ENCODE measurements at regions not wholly inside any gene's neighbourhood (a gene's known extent, or its start where the extent isn't known, plus 50 kb on each side); places are given as distances from the start of the nearest gene placed in this dataset.
"Not testable (repeated sequence)": the region's sequence is repeated elsewhere in the genome, so short reads cannot be mapped to it uniquely, and the experiment has no call there.

DNA sequence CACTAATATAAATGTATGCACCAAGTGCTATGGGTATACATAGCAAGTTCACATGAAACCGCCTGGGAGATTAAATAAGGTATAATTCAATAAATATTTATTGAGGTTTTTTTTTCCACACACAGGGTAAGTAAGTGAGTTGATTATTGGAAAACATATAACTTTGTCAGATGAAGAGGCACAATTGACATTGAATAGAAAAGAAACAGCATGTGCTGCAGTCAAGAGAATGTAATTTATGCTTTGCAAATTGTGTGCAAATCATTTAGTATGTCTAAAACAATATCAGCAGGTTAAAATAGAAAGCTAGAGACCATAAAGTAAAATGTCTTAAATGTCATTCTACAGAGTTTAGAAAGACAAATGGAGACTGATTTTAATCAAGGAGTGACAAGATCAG, 560.0 kb downstream of the AMY1C start:
- Mint-ChIP-seq H3K4me1 (no peaks in the 10 kb centered on the region), H3K4me3 (no peak overlapping the region), H3K27me3 (ENCODE audit: low read depth in 3 of 3) (peaks cover 0 to 2% (median 1%) of the 10 kb centered on the region in 3 donors), H3K27ac (no peak overlapping the region), H3K9me3 (peaks cover 22 to 44% (median 31%) of the 10 kb centered on the region in 6 donors), H3K36me3 (no peaks in the 10 kb centered on the region)
- no peak for DNase-seq

DNA sequence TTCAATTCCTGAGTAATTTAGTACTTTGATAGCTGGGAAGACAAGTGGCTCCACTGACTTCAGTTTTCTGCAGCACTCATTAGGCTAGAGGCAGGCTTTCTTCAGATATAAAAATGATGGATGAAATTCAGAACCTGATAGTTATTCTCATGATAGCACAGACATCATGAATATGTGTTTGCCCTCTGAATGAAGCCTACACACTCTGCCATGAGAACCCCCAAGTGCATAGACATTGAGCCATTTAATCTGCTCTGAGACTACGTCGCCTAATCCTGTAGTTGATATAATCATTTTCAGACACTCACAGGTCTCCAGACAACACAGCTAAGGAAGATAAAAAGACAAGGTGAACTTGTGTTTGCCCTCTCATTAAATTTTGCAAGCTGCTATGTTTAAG, 566.1 kb downstream of the AMY1C start:
- no peak for DNase-seq
- no peaks in the 10 kb centered on the region for H3K4me1 Mint-ChIP-seq
- peaks cover 6 to 45% (median 29%) of the 10 kb centered on the region in 6 donors for H3K9me3 Mint-ChIP-seq

DNA sequence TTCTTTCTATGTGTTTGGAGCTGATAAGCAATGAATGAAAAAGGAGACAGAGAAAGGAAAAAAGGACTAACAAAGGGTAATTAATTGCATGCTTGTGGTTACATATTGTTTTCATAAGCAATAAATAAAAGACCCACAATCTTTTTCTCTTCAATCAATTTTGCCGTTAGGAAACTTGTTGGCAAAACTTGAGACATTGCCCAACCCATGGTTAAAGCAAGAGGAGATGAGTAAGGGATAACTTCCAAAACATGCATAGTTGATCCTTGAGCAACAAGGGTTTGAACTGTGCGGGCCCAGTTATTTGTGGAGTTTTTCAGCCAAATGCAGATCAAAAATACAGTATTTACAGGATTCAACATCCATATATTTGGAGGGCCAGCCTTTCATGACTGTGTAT, 572.4 kb downstream of the AMY1C start:
- no peak overlapping the region for H3K27ac Mint-ChIP-seq
- no peak overlapping the region for H3K4me3 Mint-ChIP-seq
- H3K4me1 Mint-ChIP-seq: no peaks in the 10 kb centered on the region
- H3K27me3 Mint-ChIP-seq (ENCODE audit: low read depth in 3 of 3): peaks cover 0 to 2% (median 0%) of the 10 kb centered on the region in 3 donors
- no peak for DNase-seq
- H3K36me3 Mint-ChIP-seq: no peaks in the 10 kb centered on the region
- peaks cover 0 to 49% (median 31%) of the 10 kb centered on the region in 6 donors for H3K9me3 Mint-ChIP-seq

More for the DNA sequence above, 566.1 kb downstream of the AMY1C start:
- H3K27me3 Mint-ChIP-seq (ENCODE audit: low read depth in 3 of 3): peaks cover 0 to 2% (median 1%) of the 10 kb centered on the region in 3 donors
- no peak overlapping the region for H3K4me3 Mint-ChIP-seq
- H3K27ac Mint-ChIP-seq: no peak overlapping the region
- no peaks in the 10 kb centered on the region for H3K36me3 Mint-ChIP-seq

DNA sequence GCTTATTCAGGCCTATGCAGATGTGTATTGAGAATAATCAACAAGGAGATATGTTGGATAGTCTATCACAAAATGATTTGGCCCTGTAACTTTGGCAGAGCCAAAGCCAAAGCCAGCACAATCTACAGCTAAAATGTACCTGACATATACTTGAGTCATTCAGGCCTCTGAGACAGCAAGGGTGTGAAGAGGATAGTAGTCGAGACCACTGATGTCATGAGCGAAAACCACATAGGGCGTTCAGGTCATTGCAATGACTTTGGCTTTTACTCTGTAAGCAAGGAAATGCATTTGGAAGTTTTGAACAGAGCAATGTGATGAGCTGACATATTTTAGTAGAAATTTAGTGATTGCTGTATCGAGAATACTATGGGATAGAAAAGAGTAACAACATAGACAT, 579.6 kb downstream of the AMY1C start:
- H3K4me1 Mint-ChIP-seq: no peaks in the 10 kb centered on the region
- H3K27ac Mint-ChIP-seq: no peak overlapping the region
- no peaks in the 10 kb centered on the region for H3K36me3 Mint-ChIP-seq
- no peak for DNase-seq
- no peak overlapping the region for H3K4me3 Mint-ChIP-seq
- H3K27me3 Mint-ChIP-seq (ENCODE audit: low read depth in 3 of 3): no peaks in the 10 kb centered on the region
- H3K9me3 Mint-ChIP-seq: peaks cover 11 to 52% (median 31%) of the 10 kb centered on the region in 6 donors

DNA sequence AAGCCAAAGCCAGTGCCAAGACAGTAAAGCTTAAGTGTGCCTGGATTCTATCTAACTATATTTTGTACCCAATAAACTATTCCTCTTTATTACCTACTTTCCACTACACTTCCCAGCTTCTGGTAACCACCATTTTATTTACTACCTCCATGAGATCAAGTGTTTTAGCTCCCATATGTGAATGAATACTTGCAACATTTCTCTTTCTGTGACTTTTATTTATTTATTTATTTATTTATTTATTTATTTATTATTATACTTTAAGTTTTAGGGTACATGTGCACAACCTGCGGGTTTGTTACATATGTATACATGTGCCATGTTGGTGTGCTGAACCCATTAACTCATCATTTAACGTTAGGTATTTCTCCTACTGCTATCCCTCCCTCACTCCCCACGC, 582.1 kb downstream of the AMY1C start:
- H3K36me3 Mint-ChIP-seq: no peaks in the 10 kb centered on the region
- H3K4me3 Mint-ChIP-seq: no peak overlapping the region
- no peak for DNase-seq
- H3K4me1 Mint-ChIP-seq: no peaks in the 10 kb centered on the region
- H3K27ac Mint-ChIP-seq: no peak overlapping the region
- peaks cover 15 to 62% (median 43%) of the 10 kb centered on the region in 6 donors for H3K9me3 Mint-ChIP-seq
- no peaks in the 10 kb centered on the region for H3K27me3 Mint-ChIP-seq (ENCODE audit: low read depth in 3 of 3)

DNA sequence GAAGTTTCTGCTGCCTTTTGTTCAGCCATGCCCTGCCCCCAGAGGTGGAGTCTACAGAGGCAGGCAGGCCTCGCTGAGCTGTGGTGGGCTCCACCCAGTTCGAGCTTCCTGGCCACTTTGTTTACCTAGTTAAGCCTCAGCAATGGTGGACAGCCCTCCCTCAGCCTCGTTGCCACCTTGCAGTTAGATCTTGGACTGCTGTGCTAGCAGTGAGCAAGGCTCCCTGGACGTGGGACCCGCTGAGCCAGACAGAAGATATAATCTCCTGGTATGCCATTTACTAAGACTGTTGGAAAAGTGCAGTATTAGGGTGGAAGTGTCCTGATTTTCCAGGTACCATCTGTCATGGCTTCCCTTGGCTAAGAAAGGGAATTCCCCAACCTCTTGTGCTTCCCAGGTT, 588.2 kb downstream of the AMY1C start:
- H3K27me3 Mint-ChIP-seq (ENCODE audit: low read depth in 3 of 3); H3K36me3 Mint-ChIP-seq; DNase-seq; H3K4me3 Mint-ChIP-seq; H3K4me1 Mint-ChIP-seq; H3K27ac Mint-ChIP-seq: not testable (repeated sequence)
- H3K9me3 Mint-ChIP-seq: peaks cover 17 to 74% (median 50%) of the 10 kb centered on the region in 6 donors

DNA sequence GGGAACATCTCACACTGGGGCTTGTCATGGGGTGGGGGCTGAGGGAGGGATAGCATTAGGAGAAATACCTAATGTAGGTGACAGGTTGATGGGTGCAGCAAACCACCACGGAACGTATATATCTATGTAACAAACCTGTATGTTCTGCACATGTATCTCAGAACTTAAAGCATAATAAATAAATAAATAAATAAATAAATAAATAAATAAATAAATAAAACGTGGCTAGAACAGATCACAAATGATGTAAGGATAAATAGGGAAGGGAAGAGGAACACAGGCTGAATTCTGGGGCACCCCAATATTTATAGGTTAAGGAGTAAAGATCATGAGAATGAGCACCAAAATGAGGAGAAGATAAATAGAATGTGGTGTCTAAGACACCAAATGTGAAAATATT, 592.2 kb downstream of the AMY1C start:
- Mint-ChIP-seq H3K27ac (no peak overlapping the region), H3K4me1 (no peaks in the 10 kb centered on the region), H3K27me3 (ENCODE audit: low read depth in 3 of 3) (peaks cover 0 to 2% (median 1%) of the 10 kb centered on the region in 3 donors), H3K36me3 (no peaks in the 10 kb centered on the region), H3K4me3 (no peak overlapping the region), H3K9me3 (peaks cover 12 to 57% (median 30%) of the 10 kb centered on the region in 6 donors)
- no peak for DNase-seq

DNA sequence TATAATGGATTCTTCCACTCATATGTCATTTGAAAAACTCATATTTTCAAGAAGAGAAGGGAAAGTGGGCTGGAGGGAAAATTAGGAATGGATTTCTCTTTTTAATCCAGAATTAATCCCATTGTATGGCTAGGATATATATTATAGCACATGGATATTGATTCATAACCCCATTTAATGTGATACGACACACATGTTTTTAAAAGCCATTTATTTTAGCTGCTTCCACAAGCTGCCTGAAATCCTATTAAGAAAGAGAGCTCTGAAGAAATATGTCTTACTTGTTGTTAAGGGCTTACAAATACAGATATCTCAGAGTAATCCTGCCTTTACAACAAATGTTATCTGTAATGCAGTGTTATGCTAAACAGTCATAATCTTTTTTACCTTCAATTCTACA, 598.6 kb downstream of the AMY1C start:
- Mint-ChIP-seq H3K27ac (no peak overlapping the region), H3K4me3 (no peak overlapping the region), H3K27me3 (ENCODE audit: low read depth in 3 of 3) (no peaks in the 10 kb centered on the region), H3K9me3 (peaks cover 2 to 39% (median 22%) of the 10 kb centered on the region in 6 donors), H3K4me1 (no peaks in the 10 kb centered on the region), H3K36me3 (peaks cover 0 to 3% (median 0%) of the 10 kb centered on the region in 3 donors)
- DNase-seq: no peak

DNA sequence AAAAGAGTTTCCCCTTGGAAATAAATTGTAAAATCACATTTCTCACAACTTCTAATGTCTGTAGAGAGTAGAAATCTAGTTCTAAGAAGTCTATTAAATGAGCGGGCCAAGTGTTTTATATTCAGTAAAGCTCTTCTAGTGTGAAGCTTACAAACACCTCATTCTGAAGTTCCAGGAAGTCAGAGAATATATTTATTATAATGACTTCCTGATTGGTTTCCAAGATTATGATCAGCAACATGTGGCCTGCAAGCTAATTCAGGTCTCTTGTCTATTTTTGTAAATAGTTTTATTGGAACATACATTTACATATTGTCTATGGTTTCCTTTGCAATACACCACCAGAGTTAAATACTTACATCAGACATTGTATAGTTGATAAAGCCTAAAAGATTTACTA, 603.9 kb downstream of the AMY1C start:
- no peaks in the 10 kb centered on the region for H3K27me3 Mint-ChIP-seq (ENCODE audit: low read depth in 3 of 3)
- peaks cover 0 to 3% (median 0%) of the 10 kb centered on the region in 3 donors for H3K36me3 Mint-ChIP-seq
- no peak overlapping the region for H3K4me3 Mint-ChIP-seq
- no peaks in the 10 kb centered on the region for H3K4me1 Mint-ChIP-seq
- no peak overlapping the region for H3K27ac Mint-ChIP-seq
- peaks cover 5 to 27% (median 15%) of the 10 kb centered on the region in 6 donors for H3K9me3 Mint-ChIP-seq
- DNase-seq: no peak

DNA sequence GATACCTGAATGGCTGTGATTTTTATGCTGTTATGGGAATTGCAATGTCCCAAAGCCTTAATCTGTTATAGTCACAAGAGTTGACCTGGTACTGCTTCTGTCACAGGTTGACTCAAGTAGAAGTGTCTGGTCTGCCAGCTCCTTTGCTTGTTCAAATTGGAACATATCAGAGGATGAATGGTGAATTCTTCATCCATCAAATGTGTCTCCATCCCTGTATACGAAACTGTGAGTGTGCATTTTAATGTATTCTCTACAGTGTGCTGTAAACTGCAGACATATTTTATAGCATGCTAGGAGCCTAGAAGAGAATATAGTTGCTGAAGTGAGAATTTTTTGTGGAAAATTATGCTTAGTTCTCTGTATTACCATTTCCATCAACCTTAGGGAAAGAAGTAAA, 608.4 kb downstream of the AMY1C start:
- Mint-ChIP-seq H3K27me3 (ENCODE audit: low read depth in 3 of 3) (peaks cover 0 to 2% (median 0%) of the 10 kb centered on the region in 3 donors), H3K4me1 (no peaks in the 10 kb centered on the region), H3K36me3 (no peaks in the 10 kb centered on the region), H3K4me3 (no peak overlapping the region), H3K27ac (no peak overlapping the region), H3K9me3 (peaks cover 10 to 29% (median 20%) of the 10 kb centered on the region in 6 donors)
- no peak for DNase-seq

DNA sequence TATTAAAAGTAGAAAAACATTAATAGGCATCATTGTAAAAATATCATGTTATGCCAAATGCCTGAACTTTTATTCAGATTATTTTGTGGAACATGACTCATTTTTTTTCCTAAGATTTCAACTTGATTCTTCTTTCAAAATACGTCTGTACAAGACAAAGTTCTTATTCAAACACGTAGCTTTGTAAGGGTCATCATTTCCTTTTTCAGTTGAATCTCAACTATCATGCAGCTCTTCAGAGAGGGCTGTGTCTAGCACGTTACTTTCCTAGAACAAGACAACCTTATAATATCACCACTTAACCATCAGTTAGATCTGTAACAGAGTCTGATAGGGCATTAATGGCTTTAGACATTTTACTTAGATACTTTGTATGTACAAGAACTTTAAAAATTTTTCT, 608.9 kb downstream of the AMY1C start:
- H3K4me1 Mint-ChIP-seq: no peaks in the 10 kb centered on the region
- H3K4me3 Mint-ChIP-seq: no peak overlapping the region
- H3K27me3 Mint-ChIP-seq (ENCODE audit: low read depth in 3 of 3): peaks cover 0 to 2% (median 0%) of the 10 kb centered on the region in 3 donors
- H3K27ac Mint-ChIP-seq: no peak overlapping the region
- peaks cover 10 to 32% (median 23%) of the 10 kb centered on the region in 6 donors for H3K9me3 Mint-ChIP-seq
- no peak for DNase-seq
- H3K36me3 Mint-ChIP-seq: no peaks in the 10 kb centered on the region

DNA sequence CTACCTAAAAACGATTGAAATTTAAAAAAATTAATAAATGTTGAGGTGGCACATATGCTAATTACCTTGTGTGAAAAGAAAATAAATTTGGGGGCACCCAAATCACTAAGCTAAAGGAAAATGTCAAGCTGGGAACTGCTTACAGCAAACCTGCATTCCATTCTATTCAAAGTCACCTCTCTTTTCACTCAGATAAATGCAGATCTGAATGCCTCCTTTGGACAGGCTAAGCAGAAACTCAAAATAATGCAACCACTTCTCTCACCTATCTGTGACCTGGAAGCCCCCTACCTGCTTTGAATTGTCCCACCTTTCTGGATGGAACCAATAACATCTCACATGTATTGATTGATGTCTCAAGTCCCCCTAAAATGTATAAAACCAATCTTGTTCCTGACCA, 628.7 kb downstream of the AMY1C start:
- no peak overlapping the region for H3K27ac Mint-ChIP-seq
- no peak for DNase-seq
- no peak overlapping the region for H3K4me3 Mint-ChIP-seq
- H3K27me3 Mint-ChIP-seq (ENCODE audit: low read depth in 3 of 3): peaks cover 0 to 2% (median 1%) of the 10 kb centered on the region in 3 donors
- no peaks in the 10 kb centered on the region for H3K4me1 Mint-ChIP-seq
- H3K9me3 Mint-ChIP-seq: peaks cover 20 to 49% (median 31%) of the 10 kb centered on the region in 6 donors
- H3K36me3 Mint-ChIP-seq: no peaks in the 10 kb centered on the region

DNA sequence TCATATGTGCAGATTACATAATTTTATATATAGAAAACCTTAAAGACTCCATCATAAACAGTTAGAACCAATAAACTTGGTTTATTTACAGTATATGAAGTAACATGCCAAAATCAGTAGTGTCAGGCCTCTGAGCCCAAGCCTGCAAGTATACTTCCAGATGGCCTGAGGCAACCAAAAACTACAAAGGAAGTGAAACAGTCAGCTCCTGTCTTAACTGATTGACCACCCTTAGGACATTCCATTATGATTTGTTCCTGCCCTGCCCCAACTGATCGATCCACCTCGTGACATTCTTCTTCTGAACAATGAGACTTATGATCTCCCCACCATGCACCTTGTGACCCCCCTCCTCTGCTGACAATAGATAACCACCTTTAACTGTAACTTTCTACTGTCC, 630.3 kb downstream of the AMY1C start:
- Mint-ChIP-seq H3K27me3 (ENCODE audit: low read depth in 3 of 3) (peaks cover 0 to 2% (median 1%) of the 10 kb centered on the region in 3 donors), H3K4me3 (no peak overlapping the region), H3K27ac (no peak overlapping the region), H3K9me3 (peaks cover 12 to 37% (median 26%) of the 10 kb centered on the region in 6 donors), H3K4me1 (no peaks in the 10 kb centered on the region), H3K36me3 (no peaks in the 10 kb centered on the region)
- DNase-seq: no peak

DNA sequence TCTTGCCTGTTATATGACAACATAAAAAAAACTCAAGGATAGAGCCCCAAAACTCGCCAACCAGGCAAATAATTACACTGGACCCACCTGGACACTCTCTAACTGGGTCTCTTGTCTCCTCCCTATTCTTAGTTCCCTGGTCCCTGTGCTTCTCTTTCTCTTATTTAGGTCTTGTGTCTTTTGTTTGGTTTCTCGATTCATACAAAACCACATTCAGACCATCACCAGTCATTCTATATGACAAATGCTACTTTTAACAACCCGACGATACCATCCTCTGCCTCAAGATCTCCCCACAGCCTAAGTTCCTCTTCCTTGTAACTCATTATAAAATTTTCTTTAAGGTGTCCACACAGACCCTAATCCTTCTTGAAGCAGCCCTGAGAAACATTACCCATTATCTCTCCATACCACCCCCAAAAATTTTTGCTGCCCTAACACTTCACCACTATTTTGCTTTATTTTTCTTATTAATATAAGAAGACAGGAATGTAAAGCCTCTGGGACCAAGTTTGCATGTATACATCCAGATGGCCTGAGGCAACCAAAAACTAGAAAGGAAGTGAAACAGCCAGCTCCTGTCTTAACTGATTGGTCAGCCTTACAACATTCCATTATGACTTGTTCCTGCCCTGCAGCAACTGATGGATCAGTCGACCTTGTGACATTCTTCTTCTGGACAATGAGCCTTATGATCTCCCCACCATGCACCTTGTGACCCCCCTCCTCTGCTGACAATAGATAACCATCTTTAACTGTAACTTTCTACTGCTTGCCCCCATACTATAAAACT, 638.2 kb downstream of the AMY1C start:
- H3K4me3 Mint-ChIP-seq: no peak overlapping the region
- H3K36me3 Mint-ChIP-seq: no peaks in the 10 kb centered on the region
- no peak overlapping the region for H3K27ac Mint-ChIP-seq
- peaks cover 0 to 23% (median 11%) of the 10 kb centered on the region in 6 donors for H3K9me3 Mint-ChIP-seq
- no peaks in the 10 kb centered on the region for H3K4me1 Mint-ChIP-seq
- no peaks in the 10 kb centered on the region for H3K27me3 Mint-ChIP-seq (ENCODE audit: low read depth in 3 of 3)
- no peak for DNase-seq

DNA sequence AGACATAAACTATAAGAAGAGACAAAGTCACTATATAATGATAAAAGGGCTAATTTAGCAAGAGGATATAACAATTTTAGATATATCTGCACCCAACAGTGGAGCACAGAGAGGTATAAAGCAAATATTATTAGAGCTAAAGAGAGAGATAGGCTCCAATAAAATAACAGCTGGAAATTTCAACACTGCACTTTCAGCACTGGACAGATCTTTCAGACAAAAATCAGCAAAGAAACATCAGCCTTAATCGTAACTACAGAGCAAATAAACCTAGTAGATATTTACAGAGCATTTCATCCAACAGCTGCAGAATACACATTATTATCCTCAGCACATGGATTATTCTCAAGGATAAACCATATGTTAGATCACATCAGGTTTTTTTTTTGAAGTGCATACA, 642.9 kb downstream of the AMY1C start:
- H3K4me1 Mint-ChIP-seq: no peaks in the 10 kb centered on the region
- H3K9me3 Mint-ChIP-seq: peaks cover 3 to 49% (median 18%) of the 10 kb centered on the region in 6 donors
- H3K36me3 Mint-ChIP-seq: no peaks in the 10 kb centered on the region
- H3K27ac Mint-ChIP-seq: no peak overlapping the region
- no peak for DNase-seq
- H3K27me3 Mint-ChIP-seq (ENCODE audit: low read depth in 3 of 3): no peaks in the 10 kb centered on the region
- H3K4me3 Mint-ChIP-seq: no peak overlapping the region

All from immature natural killer cell (primary cell).